ENCODE measurements at regions not wholly inside any gene's neighbourhood (a gene's known extent, or its start where the extent isn't known, plus 50 kb on each side); places are given as distances from the start of the nearest gene placed in this dataset.

DNA sequence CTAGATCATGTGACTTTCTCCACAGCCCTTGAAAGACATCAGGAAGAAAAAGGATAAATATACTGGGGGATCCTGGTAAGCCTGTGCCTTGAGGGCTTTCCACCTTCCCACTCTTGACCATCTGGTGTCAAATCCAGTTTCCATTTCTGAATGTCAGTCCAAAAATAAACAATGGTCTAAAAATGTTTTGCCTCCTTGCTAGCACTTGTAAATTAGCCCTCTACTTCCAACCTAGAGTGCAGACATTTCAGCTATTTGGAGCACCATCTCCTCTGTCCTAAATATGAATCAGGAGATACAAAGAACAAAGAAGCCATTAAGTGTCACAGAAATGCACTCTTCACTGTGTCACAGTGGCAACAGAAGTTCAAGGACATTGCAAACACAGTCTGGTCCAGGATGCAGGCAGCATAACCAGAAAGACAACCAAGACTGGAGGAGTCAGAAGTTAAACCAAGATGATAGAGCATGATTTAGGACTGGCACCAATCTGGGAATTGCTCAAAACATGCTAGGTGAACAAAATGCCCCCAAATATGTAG, 88.1 kb downstream of the CCDC34 start:
- no peaks in the 10 kb centered on the region for H3K36me3 ChIP-seq (ENCODE audit: insufficient read depth, low read length, poor library complexity, severe bottlenecking)
- ChIA-PET CTCF (interaction anchor here (1.2 kb wide), 1 partner anchor 22 kb away, joined by 6 read pairs; no protein-coding TSS in a partner anchor), POLR2A (ENCODE audit: low non-redundant PET) (no interaction called here)
- no TSS peak for BruUV-seq (replicated peaks)
- no peak for TF ChIP-seq EZH2 (IDR thresholded peaks at IDR 0.05; ENCODE audit: borderline replicate concordance, low read depth, low read length, poor library complexity, severe bottlenecking)
- TF ChIP-seq, protein P1, sequence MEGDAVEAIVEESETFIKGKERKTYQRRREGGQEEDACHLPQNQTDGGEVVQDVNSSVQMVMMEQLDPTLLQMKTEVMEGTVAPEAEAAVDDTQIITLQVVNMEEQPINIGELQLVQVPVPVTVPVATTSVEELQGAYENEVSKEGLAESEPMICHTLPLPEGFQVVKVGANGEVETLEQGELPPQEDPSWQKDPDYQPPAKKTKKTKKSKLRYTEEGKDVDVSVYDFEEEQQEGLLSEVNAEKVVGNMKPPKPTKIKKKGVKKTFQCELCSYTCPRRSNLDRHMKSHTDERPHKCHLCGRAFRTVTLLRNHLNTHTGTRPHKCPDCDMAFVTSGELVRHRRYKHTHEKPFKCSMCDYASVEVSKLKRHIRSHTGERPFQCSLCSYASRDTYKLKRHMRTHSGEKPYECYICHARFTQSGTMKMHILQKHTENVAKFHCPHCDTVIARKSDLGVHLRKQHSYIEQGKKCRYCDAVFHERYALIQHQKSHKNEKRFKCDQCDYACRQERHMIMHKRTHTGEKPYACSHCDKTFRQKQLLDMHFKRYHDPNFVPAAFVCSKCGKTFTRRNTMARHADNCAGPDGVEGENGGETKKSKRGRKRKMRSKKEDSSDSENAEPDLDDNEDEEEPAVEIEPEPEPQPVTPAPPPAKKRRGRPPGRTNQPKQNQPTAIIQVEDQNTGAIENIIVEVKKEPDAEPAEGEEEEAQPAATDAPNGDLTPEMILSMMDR (conservative IDR thresholded peaks at IDR 0.05; ENCODE audit: low read depth, low read length) = no peak
- no peak overlapping the region for H3K27ac ChIP-seq (ENCODE audit: low read depth, low read length, poor library complexity, severe bottlenecking)
- H3K4me1 ChIP-seq (ENCODE audit: insufficient read depth, low read length, poor library complexity, severe bottlenecking) = peaks cover 21% of the 10 kb centered on the region
- DNase-seq (ENCODE audit: low spot score) = no peak
- H3K27me3 ChIP-seq (replicated peaks; ENCODE audit: insufficient read depth, low read depth, low read length, poor library complexity) = no peaks in the 10 kb centered on the region
- H3K9me3 ChIP-seq (ENCODE audit: low read depth, low read length, poor library complexity, severe bottlenecking) = no peaks in the 10 kb centered on the region
- intact Hi-C loops (cut with micrococcal nuclease; ENCODE audit: unreplicated experiment) = no loop called here
- no peak overlapping the region for H3K4me3 ChIP-seq (ENCODE audit: low read depth, low read length, poor library complexity, severe bottlenecking)

DNA sequence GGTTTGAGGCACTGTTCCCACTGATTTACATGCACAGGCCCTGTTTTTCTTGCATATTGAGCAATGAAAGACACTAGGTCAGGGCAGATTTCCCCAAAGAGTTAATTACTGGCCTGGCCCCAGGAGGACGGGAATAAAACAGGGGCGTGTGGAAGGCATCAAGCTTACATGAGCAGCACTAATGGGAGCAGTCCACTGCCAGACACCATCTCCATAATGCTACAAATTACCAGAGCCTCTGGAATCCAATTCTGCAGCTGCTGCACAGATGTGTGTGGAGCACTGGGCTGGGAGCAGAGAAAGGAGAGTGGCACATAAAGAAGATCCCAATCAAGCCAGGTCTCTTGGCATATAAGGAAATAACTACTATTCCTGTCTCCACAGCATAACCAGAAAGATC, 96.9 kb downstream of the CCDC34 start:
- intact Hi-C loops (cut with micrococcal nuclease; ENCODE audit: unreplicated experiment) = no loop called here
- no peaks in the 10 kb centered on the region for H3K4me1 ChIP-seq (ENCODE audit: insufficient read depth, low read length, poor library complexity, severe bottlenecking)
- H3K27me3 ChIP-seq (replicated peaks; ENCODE audit: insufficient read depth, low read depth, low read length, poor library complexity) = no peaks in the 10 kb centered on the region
- no peak overlapping the region for H3K4me3 ChIP-seq (ENCODE audit: low read depth, low read length, poor library complexity, severe bottlenecking)
- CTCF ChIA-PET = interaction anchor here (1.2 kb wide), 1 partner anchor 30 kb away, joined by 4 read pairs; no protein-coding TSS in a partner anchor
- TF ChIP-seq, protein P1 (conservative IDR thresholded peaks at IDR 0.05; ENCODE audit: low read depth, low read length) = no peak
- no peak for TF ChIP-seq EZH2 (IDR thresholded peaks at IDR 0.05; ENCODE audit: borderline replicate concordance, low read depth, low read length, poor library complexity, severe bottlenecking)
- POLR2A ChIA-PET (ENCODE audit: low non-redundant PET) = no interaction called here
- no TSS peak for BruUV-seq (replicated peaks)
- no peak overlapping the region for H3K27ac ChIP-seq (ENCODE audit: low read depth, low read length, poor library complexity, severe bottlenecking)
- DNase-seq (ENCODE audit: low spot score) = no peak
- H3K9me3 ChIP-seq (ENCODE audit: low read depth, low read length, poor library complexity, severe bottlenecking) = no peaks in the 10 kb centered on the region
- no peaks in the 10 kb centered on the region for H3K36me3 ChIP-seq (ENCODE audit: insufficient read depth, low read length, poor library complexity, severe bottlenecking)

DNA sequence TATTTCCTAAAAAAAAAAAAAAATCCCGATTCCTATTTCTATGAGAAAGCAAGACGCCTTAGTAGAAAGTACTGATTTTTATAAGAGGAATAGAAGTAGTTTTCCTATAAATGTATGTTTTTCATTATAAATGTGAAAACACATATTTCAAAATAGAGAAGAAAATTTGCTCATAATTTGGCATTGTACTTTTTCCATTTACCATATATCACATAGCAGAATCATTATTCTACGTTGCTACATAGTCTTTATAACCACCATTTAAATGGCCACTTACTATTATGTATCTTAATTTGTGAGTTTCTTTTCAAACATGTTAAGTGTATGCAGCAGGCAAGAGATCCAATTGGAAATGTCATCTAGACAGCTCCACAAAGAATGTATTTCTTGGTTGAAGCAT, 99.0 kb downstream of the CCDC34 start:
- intact Hi-C loops (cut with micrococcal nuclease; ENCODE audit: unreplicated experiment) = no loop called here
- Histone ChIP-seq H3K27me3 (replicated peaks; ENCODE audit: insufficient read depth, low read depth, low read length, poor library complexity) (no peaks in the 10 kb centered on the region), H3K36me3 (ENCODE audit: insufficient read depth, low read length, poor library complexity, severe bottlenecking) (no peaks in the 10 kb centered on the region), H3K9me3 (ENCODE audit: low read depth, low read length, poor library complexity, severe bottlenecking) (no peaks in the 10 kb centered on the region), H3K27ac (ENCODE audit: low read depth, low read length, poor library complexity, severe bottlenecking) (no peak overlapping the region), H3K4me1 (ENCODE audit: insufficient read depth, low read length, poor library complexity, severe bottlenecking) (no peaks in the 10 kb centered on the region), H3K4me3 (ENCODE audit: low read depth, low read length, poor library complexity, severe bottlenecking) (no peak overlapping the region)
- TF ChIP-seq, protein P1 (conservative IDR thresholded peaks at IDR 0.05; ENCODE audit: low read depth, low read length) = no peak
- no peak for TF ChIP-seq EZH2 (IDR thresholded peaks at IDR 0.05; ENCODE audit: borderline replicate concordance, low read depth, low read length, poor library complexity, severe bottlenecking)
- BruUV-seq (replicated peaks) = no TSS peak
- no peak for DNase-seq (ENCODE audit: low spot score)
- POLR2A ChIA-PET (ENCODE audit: low non-redundant PET) = interaction anchor here (0.7 kb wide), 1 partner anchor 285 kb away, joined by 4 read pairs; no protein-coding TSS in a partner anchor
- CTCF ChIA-PET = no interaction called here
